DOHH2 (cell line): ENCODE measurements at regions not wholly inside any gene's neighbourhood (a gene's known extent, or its start where the extent isn't known, plus 50 kb on each side); places are given as distances from the start of the nearest gene placed in this dataset.

ENCODE experiments used
- EZH2phosphoT487 ChIP-seq: fragments of 200-600 bp; sonication (generic); IDR thresholded peaks from 2 replicates; pipeline ENCODE4 v1.6.1; 2017; ENCODE audit warnings: borderline replicate concordance, mild to moderate bottlenecking, antibody characterized with exemption, low read length, moderate library complexity, mixed read lengths
- TF ChIP-seq, protein P1 (sequence below): fragments of 200-600 bp; sonication (generic); IDR thresholded peaks from one replicate; pipeline ENCODE4 v1.5.1; 2014; ENCODE audit warnings: antibody characterized with exemption, mild to moderate bottlenecking, low read depth, low read length; ENCODE audit not compliant: poor library complexity, severe bottlenecking

- TF ChIP-seq, protein P1, sequence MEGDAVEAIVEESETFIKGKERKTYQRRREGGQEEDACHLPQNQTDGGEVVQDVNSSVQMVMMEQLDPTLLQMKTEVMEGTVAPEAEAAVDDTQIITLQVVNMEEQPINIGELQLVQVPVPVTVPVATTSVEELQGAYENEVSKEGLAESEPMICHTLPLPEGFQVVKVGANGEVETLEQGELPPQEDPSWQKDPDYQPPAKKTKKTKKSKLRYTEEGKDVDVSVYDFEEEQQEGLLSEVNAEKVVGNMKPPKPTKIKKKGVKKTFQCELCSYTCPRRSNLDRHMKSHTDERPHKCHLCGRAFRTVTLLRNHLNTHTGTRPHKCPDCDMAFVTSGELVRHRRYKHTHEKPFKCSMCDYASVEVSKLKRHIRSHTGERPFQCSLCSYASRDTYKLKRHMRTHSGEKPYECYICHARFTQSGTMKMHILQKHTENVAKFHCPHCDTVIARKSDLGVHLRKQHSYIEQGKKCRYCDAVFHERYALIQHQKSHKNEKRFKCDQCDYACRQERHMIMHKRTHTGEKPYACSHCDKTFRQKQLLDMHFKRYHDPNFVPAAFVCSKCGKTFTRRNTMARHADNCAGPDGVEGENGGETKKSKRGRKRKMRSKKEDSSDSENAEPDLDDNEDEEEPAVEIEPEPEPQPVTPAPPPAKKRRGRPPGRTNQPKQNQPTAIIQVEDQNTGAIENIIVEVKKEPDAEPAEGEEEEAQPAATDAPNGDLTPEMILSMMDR, result no peak
- no peak for TF ChIP-seq EZH2phosphoT487
Observed at GRCh38 chr1:189605226-189605625, 872.4 kb downstream of the BRINP3 start.
